IPS-18a (cell line): ENCODE measurements at regions not wholly inside any gene's neighbourhood (a gene's known extent, or its start where the extent isn't known, plus 50 kb on each side); places are given as distances from the start of the nearest gene placed in this dataset.

ENCODE experiments used
- H3K27ac ChIP-seq: one replicate; pipeline ENCODE4 v1.5.1; 2013; ENCODE audit warnings: low read length
- H3K27me3 ChIP-seq: one replicate; pipeline ENCODE4 v1.6.1; 2013; ENCODE audit warnings: mild to moderate bottlenecking, low read length; ENCODE audit not compliant: control insufficient read depth, insufficient read depth
- H3K36me3 ChIP-seq: one replicate; pipeline ENCODE4 v1.6.1; 2013; ENCODE audit warnings: low read depth, low read length; ENCODE audit not compliant: control insufficient read depth
- H3K4me1 ChIP-seq: one replicate; pipeline ENCODE4 v1.6.1; 2013; ENCODE audit warnings: low read depth, low read length; ENCODE audit not compliant: control insufficient read depth
- H3K4me3 ChIP-seq: one replicate; pipeline ENCODE4 v1.5.1; 2013; ENCODE audit warnings: low read length
- H3K9ac ChIP-seq: one replicate; pipeline ENCODE4 v1.6.1; 2013; ENCODE audit warnings: mild to moderate bottlenecking, low read length, moderate library complexity
- H3K9me3 ChIP-seq: one replicate; pipeline ENCODE4 v1.6.1; 2013; ENCODE audit warnings: low read depth, low read length; ENCODE audit not compliant: control insufficient read depth

DNA sequence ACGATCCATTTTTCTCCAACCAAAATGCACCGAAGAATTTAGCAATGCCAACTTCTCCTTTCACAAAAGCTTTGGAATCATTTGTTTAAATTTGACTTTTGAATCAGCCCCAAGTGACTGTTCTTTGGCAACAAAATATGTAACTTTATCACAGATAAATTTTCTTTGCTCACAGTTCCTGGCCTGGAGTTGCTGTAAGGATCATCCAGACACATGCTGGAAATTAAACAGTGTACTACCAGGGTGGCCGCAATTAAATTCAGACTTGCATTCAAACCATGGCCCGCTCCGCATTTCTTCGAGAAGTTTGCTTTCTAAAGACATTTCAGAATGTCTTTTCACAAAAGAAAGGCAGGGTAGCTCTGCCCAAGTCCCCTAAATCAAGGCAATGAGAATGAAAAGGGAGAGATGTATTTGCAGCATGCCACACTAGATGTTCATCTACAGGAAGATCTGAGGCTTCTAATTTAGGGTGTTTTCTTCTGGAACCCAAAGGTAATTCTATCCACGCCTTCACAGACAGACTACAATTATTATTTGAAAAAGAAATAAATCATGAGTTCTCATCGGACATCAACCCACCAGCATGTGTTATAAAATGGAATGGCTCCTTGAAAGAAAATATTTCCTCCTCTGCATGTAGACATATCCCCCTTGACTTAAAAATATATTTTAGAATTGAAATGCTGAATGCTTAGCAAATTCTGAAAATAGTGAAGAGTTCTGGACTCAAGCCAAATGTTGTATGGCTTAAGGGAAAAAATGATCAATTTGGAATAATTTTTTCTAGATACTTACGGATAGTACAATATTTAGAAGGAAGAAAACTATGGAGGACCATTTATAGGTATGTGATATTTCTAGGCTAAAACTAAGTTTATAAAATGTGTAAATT, 189.7 kb upstream of the BLID start:
- Histone ChIP-seq H3K27me3 (peaks cover 15% of the 10 kb centered on the region), H3K27ac (no peak overlapping the region), H3K9me3 (no peaks in the 10 kb centered on the region), H3K9ac (no peak overlapping the region), H3K36me3 (no peaks in the 10 kb centered on the region), H3K4me3 (no peak overlapping the region), H3K4me1 (peaks cover 45% of the 10 kb centered on the region)

- Histone ChIP-seq H3K4me1 (peaks cover 42% of the 10 kb centered on the region), H3K9me3 (no peaks in the 10 kb centered on the region), H3K27ac (no peak overlapping the region), H3K9ac (no peak overlapping the region), H3K4me3 (no peak overlapping the region), H3K36me3 (no peaks in the 10 kb centered on the region), H3K27me3 (peaks cover 15% of the 10 kb centered on the region)
These were observed 189.0 kb upstream of the BLID start for GRCh38 chr11:122304973-122305372.

- Histone ChIP-seq H3K36me3 (no peaks in the 10 kb centered on the region), H3K9me3 (no peaks in the 10 kb centered on the region), H3K4me3 (no peak overlapping the region), H3K9ac (no peak overlapping the region), H3K27me3 (peaks cover 15% of the 10 kb centered on the region), H3K27ac (no peak overlapping the region), H3K4me1 (peaks cover 39% of the 10 kb centered on the region)
These were observed 188.3 kb upstream of the BLID start for GRCh38 chr11:122304306-122304705.

- Histone ChIP-seq H3K36me3 (no peaks in the 10 kb centered on the region), H3K4me1 (no peaks in the 10 kb centered on the region)
These were observed 178.0 kb upstream of the BLID start for GRCh38 chr11:122294041-122294440.

DNA sequence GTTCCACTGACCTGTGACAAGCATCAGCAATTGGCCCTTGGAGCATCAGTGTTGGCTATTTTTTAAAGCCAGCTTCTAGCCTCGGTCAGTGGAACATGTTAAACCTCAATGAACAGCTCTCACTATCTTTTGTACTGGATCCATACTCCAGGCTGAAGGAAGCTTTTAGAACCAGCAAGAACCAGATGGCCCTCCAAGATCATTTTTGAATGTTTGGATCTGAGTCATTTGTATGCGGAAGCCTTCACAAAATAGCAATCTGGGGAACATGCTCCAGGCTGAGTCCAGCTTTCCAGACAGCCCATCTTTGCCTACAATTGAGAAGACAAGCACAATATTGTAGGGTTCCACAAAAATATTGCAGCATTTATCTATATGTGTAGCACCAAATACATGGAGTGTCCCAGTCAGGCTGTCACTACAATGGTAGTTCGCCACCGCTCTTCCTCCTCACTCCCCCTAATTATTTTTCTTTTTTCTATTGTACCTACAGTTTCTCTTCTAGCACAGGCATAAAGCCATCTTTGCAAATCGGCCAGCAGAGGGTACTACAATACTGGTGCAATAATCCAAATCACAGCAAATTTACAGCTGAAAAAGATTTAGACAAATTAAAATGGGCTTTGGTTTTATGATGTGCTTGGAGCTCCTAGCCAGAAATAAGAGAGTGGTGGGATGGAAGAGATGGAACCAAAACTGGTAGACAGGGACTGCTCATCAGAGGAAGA, 177.4 kb upstream of the BLID start:
- Histone ChIP-seq H3K36me3 (no peaks in the 10 kb centered on the region), H3K4me1 (no peaks in the 10 kb centered on the region), H3K27ac (no peak overlapping the region), H3K9me3 (no peaks in the 10 kb centered on the region), H3K9ac (no peak overlapping the region), H3K4me3 (no peak overlapping the region), H3K27me3 (no peaks in the 10 kb centered on the region)

More at GRCh38 chr11:122294041-122294440, 178.0 kb upstream of the BLID start:
- no peak overlapping the region for H3K27ac ChIP-seq
- no peak overlapping the region for H3K9ac ChIP-seq
- H3K27me3 ChIP-seq = no peaks in the 10 kb centered on the region
- no peak overlapping the region for H3K4me3 ChIP-seq
- peaks cover 2% of the 10 kb centered on the region for H3K9me3 ChIP-seq

DNA sequence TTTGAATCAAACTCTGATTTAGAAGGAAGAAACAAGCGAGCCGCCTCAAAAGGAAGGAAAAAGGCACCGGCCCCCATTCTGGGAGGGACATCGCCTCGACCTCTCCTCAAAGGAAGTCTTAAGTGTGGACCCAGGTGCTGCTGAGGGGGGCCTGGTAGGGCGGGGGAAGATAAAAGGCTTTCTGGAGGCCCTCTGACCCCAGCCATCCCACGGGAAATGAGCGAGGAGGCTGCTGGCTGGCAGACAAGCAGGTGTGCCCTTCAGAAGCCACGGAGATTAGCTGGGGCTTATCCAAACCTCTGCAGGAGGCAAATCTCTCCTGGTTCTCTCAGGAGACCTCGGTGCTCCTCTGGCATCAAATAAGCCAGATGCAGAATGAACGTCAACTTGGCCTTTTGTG, 171.4 kb upstream of the BLID start:
- no peaks in the 10 kb centered on the region for H3K36me3 ChIP-seq
- no peak overlapping the region for H3K27ac ChIP-seq
- no peaks in the 10 kb centered on the region for H3K27me3 ChIP-seq
- H3K4me1 ChIP-seq = peaks cover 7% of the 10 kb centered on the region
- no peaks in the 10 kb centered on the region for H3K9me3 ChIP-seq
- H3K4me3 ChIP-seq = no peak overlapping the region
- no peak overlapping the region for H3K9ac ChIP-seq

DNA sequence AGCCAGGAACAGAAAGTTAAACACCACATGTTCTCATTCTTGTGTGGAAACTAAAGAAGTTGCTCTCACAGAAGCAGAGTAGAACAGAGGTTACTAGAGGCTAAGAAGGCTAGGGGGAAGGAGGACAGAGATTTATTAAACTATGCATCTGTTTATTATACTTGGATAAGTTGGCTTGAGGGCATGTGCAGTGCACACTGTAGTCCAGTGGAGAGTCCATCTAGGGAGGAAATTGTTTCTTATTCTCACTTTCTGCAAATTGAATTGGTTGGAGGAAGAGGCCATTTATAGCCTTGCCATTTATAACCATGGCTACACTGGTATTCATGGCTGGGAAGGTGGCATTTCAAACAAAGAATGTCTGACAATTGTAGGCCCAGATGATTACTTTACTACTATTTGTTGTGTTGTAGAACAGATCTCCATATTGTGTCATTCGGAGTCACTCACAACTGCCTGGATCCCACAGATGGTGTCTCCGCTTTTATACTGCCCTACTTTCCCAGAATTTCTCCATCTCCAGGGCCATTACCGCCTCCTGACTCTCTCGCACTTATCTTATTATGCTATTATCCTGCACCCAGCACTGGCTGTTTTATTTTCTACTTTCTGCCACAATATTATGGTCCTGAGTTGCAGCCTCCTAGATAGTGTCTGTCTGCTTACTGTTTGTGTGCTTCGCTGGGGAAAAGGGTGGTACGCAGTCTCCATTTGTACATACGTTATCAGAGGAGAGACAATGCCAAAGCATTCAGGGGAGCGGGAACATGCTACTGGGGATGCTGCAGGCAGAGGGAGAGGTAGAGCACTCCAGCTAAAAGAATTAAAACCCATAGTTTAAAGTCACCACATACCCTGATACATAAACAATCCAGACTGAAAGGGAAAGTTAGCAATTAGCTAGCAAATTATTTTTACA, 169.3 kb upstream of the BLID start:
- Histone ChIP-seq H3K9ac (no peak overlapping the region), H3K4me3 (no peak overlapping the region), H3K4me1 (peaks cover 7% of the 10 kb centered on the region), H3K27ac (no peak overlapping the region), H3K9me3 (no peaks in the 10 kb centered on the region), H3K36me3 (no peaks in the 10 kb centered on the region), H3K27me3 (no peaks in the 10 kb centered on the region)

DNA sequence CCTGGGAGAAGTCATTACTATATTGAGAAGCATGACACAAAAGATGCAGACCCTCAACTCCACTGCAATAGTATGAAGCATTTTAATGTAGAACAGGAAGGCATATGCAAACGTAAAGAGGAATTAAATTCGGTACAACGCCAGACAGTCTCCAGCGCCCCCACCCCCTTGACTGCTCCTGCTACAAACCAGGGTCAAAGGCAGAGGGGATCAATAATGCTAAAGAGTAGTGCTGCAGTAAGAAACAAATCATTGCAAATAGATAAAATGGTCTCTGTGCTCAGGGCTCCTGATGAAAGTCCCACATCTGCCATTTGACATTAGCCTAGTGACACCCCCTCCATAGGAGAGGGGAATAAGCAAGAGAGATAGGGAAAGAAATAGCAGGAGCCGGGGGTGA, 164.9 kb upstream of the BLID start:
- Histone ChIP-seq H3K4me3 (no peak overlapping the region), H3K4me1 (no peaks in the 10 kb centered on the region), H3K9me3 (no peaks in the 10 kb centered on the region), H3K36me3 (no peaks in the 10 kb centered on the region), H3K9ac (no peak overlapping the region), H3K27ac (no peak overlapping the region), H3K27me3 (no peaks in the 10 kb centered on the region)

- H3K36me3 ChIP-seq = no peaks in the 10 kb centered on the region
- H3K9me3 ChIP-seq = no peaks in the 10 kb centered on the region
- no peak overlapping the region for H3K4me3 ChIP-seq
- H3K4me1 ChIP-seq = no peaks in the 10 kb centered on the region
- no peak overlapping the region for H3K27ac ChIP-seq
- H3K27me3 ChIP-seq = no peaks in the 10 kb centered on the region
- H3K9ac ChIP-seq = no peak overlapping the region
These were observed 163.2 kb upstream of the BLID start for GRCh38 chr11:122279194-122279593.

- H3K9ac ChIP-seq = no peak overlapping the region
- H3K27me3 ChIP-seq = no peaks in the 10 kb centered on the region
- no peak overlapping the region for H3K27ac ChIP-seq
- no peak overlapping the region for H3K4me3 ChIP-seq
- no peaks in the 10 kb centered on the region for H3K4me1 ChIP-seq
- no peaks in the 10 kb centered on the region for H3K9me3 ChIP-seq
- H3K36me3 ChIP-seq = no peaks in the 10 kb centered on the region
These were observed 161.5 kb upstream of the BLID start for GRCh38 chr11:122277493-122277892.

DNA sequence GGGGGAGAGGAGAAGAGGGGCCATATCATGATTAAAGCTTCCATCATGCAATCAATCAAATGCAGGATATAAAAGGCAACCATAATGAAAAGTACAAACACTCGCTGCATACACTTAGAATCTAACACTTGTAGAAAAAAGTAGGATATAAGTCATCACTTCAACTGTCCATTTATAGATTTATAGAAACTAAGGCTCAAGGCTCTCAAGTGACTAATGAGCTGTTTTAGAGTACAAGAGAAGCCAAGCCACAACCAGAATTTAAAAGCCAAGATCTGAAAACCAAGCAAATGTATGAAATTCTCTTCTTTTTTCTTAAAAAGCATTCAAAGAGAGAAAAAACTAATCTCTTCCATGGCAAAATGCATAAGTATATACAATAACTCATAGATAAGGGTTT, 160.2 kb upstream of the BLID start:
- no peaks in the 10 kb centered on the region for H3K9me3 ChIP-seq
- no peaks in the 10 kb centered on the region for H3K4me1 ChIP-seq
- H3K27ac ChIP-seq = no peak overlapping the region
- H3K4me3 ChIP-seq = no peak overlapping the region
- no peaks in the 10 kb centered on the region for H3K36me3 ChIP-seq
- H3K27me3 ChIP-seq = no peaks in the 10 kb centered on the region
- H3K9ac ChIP-seq = no peak overlapping the region
